NCI-H82 (cell line): ENCODE measurements at regions not wholly inside any gene's neighbourhood (a gene's known extent, or its start where the extent isn't known, plus 50 kb on each side); places are given as distances from the start of the nearest gene placed in this dataset.

ENCODE experiments used
- DNase-seq: peaks from one replicate; lab custom pipeline; 2025; lab: John Stamatoyannopoulos, UW

DNA sequence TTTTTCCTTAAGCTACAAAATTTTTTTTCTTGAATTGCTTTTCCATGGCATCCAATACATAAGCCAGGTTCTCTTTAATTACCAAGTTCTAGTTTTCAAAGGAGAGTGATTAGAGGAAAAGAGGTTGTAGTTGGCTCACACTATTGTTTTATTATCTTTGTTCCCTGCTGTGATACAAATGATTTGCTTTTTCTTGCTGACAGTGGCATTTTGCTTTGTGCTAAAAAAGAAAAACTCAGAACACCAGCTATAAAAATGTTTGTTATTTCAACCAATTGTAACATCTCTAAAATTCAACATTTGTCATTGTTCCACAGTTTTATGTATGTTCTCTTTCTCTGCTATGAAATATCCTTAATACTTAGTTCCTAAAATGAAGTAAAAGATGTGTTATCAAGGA is 1817.2 kb downstream of the STIM2 start:
- no peak for DNase-seq

GRCh38 chr4:28682847-28683246 is 1822.2 kb downstream of the STIM2 start:
- no peak for DNase-seq

DNA sequence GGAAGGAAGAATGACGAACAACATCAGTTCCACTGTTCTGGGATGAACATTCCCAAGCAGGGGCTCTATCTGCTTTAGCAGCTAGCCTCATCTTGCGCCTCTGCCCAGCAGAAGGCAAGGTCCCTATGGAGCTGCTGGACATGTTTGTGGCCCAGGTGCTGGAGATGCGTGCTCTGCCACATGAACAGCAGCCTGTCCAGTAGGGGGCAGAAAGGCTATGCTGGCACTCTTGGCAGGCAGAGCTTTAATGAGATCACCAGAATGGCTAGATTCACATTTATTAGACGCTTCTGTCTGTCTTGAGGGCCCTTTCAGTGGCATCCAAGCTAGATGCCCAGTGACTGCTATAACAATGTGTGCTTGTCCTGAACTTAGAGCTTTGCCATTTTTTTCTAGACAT is 1826.0 kb downstream of the STIM2 start:
- DNase-seq = peak; percentile 73

- no peak for DNase-seq
These were observed 1830.2 kb downstream of the STIM2 start for GRCh38 chr4:28690890-28691289.

GRCh38 chr4:28702571-28702970 is 1841.9 kb downstream of the STIM2 start:
- DNase-seq = no peak

GRCh38 chr4:28709891-28710290 is 1849.2 kb downstream of the STIM2 start:
- no peak for DNase-seq

DNA sequence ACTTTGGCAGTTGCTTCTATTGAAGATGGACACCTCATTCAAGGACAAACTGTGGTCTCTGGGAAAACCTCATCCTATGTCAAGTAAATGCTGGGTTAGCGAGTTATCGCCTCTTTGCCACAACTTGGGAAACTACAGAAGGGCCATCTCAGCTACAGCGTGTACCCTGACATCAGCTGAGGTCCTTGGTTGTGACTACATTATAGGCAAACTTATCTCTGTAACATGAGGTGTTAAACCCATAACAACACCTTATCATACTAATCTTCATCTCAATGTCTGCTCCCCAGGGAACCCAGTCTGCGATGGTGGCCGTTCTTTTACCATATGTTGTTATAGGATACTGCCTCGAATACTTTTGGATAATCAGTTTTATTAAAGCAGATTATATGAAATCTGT is 1862.7 kb downstream of the STIM2 start:
- peak; percentile 92 for DNase-seq

DNA sequence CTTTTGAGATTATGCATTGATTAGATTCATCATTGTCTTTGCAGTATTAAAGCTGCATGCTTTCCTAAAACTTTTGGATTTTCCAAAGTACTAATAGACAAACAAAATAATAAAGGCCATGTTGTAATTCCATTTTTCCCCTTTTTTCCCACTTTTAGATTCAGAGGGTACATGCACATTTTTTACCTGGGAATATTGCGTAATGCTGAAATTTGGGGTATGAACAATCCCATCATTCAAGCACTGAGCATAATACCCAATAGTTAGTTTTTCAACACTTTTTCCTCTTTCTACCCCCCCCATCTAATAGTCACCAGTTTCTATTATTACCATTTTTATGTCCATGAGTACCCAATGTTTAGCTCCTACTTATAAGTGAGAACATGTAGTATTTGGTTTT is 1863.6 kb downstream of the STIM2 start:
- DNase-seq = no peak

DNA sequence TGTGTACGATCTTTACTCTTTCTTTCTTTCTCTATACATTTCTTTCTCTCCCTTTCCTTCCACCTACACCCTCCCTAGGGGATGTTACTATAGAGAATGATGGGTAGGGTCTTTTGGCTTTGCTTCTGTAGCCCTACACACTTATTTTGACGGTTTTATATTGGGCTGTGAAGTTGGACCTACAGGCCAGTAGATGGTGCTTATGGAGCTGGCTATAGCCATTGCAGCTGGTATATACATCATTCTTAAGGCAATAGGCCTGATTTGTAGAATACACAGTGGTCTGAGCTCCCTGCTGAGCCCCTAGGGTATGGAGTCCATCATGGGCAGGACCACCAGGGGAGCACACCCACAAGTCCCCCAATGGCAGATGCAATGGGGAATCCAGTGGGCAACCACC is 1869.7 kb downstream of the STIM2 start:
- no peak for DNase-seq

GRCh38 chr4:28744066-28744465 is 1883.4 kb downstream of the STIM2 start:
- DNase-seq = no peak

DNA sequence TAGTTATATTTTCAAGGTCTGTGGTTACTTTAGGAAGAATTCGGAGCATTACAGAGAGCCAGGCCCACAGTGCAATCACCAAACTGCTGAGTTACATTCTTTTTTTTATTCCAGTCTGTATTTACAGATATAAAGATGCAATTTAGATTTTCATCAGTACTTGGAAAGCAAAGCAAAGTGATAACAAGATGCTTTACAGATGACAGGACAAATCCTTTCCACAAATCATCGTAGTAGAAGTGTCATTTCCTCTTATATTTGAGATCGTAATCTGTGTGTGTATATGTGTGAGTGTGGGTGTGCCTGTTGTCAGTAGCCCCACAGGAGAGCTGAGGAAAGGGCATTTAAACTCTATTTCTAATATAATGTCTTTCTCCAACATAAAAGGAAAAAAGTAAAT is 1893.7 kb downstream of the STIM2 start:
- DNase-seq = no peak

GRCh38 chr4:28755081-28755480 is 1894.4 kb downstream of the STIM2 start:
- no peak for DNase-seq

- no peak for DNase-seq
These were observed 1898.4 kb downstream of the STIM2 start for GRCh38 chr4:28759064-28759463.

DNA sequence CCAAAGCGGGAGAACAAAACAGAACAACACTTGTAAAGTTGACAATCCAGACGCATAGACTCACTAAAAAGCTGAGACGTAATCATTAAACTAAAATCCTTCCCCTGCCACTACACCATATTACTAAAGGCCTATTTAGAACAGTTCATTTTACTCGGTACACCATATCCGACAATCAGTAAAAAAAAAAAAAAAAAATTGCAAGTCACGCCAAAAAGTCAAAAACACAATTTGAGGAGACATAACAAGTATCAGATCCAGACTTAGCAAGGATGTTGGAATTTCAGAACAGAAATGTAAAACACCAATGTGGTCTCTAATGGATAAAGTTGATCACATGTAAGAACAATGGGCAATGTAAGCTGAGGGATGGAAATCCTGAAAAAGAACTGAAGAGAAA is 1899.4 kb downstream of the STIM2 start:
- DNase-seq = no peak

GRCh38 chr4:28772066-28772465 is 1911.4 kb downstream of the STIM2 start:
- no peak for DNase-seq

- DNase-seq = no peak
These were observed 1912.1 kb downstream of the STIM2 start for GRCh38 chr4:28772788-28773187.

DNA sequence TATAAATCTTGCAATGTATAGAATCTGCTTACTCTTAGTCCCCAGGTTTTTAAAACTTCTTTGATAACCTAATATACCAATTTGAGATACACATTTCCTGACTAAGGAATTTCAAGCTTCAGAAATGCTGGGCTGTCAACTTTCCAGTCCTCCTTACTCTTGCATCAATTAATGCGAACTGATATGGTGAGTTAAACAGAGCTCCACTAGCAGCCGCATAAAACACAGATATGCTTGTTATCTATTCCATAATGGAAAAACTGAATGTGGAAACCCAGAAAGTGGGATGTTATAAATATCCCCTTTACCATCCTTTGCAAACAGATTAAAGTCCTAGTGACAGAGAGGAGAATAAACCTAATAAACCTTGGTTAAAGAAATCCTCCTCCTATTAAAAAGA is 1913.7 kb downstream of the STIM2 start:
- DNase-seq = no peak

- no peak for DNase-seq
These were observed 1915.4 kb downstream of the STIM2 start for GRCh38 chr4:28776004-28776403.

GRCh38 chr4:28784188-28784587 is 1923.5 kb downstream of the STIM2 start:
- no peak for DNase-seq

- DNase-seq = no peak
These were observed 1927.3 kb downstream of the STIM2 start for GRCh38 chr4:28787947-28788346.

DNA sequence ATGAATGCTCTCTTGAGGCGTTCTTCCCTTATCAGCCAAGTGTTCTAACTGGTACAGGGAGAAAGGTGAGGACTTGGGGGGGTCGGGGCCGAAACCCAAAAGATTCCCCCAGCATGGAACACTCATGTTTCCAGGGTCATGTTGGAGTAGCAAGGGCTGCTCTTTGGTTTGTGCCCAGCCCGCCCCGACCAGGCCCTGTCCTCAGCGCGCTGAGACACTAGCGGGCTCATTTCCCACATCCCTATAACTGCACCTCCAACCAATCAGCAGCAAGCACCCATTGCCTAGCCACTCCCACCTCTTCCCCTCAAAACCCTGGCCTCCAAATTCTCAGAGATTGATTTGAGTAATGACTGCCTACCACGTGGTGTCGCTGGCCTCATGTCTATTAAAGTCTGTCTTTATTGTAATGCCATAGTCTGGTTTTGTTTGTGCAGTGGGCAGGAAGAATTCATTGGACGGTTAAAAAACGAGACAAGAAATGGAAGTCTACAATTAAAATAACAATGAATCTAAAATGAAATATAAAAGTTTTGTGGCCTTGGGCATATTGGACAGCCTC is 1928.4 kb downstream of the STIM2 start:
- DNase-seq = no peak

GRCh38 chr4:28792917-28793597 is 1927.1 kb upstream of the PCDH7 start:
- peak; percentile 20 for DNase-seq

DNA sequence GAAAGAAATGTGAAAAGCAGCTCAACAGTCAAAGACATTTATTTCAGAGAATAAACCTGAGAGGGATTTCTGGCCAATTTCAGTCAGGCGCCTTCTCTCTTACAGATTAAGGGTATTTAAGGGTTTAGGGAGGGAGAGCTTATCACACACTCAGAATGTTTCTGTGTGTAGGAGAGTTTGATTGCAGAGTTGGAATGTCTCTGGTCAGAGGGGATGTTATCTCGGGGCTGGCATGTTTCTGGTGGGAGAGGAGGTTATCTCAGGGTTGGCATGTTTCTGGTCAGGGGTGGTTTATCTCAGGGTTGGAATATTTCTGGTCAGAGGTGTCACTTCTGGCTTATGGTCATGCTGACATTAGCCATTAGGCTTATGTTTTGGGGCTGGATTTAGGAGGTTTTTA is 1920.5 kb upstream of the PCDH7 start:
- DNase-seq = peak; percentile 69

DNA sequence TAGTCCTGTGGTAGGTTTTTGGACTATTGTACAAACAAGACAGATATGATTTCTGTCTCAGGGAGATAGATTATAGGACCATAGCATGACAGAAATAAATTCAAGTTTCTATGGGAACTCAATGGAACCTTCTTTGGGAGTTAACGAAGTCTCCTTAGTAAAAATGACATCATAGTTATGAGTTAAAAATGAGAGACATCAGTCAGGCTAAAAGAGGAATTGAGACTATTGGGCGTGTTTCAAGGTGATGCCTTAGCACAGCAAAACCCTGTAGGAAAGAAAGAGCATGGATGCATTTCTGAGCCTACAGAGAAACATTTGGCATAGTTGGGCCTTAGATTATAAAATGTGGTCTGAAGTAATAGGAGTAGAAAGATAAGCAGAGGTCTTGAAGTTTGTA is 1909.1 kb upstream of the PCDH7 start:
- no peak for DNase-seq
